COLO829 (cell line): ENCODE measurements at regions not wholly inside any gene's neighbourhood (a gene's known extent, or its start where the extent isn't known, plus 50 kb on each side); places are given as distances from the start of the nearest gene placed in this dataset.
"Not testable (repeated sequence)": the region's sequence is repeated elsewhere in the genome, so short reads cannot be mapped to it uniquely, and the experiment has no call there.

Source experiments
- DNase-seq: peaks from one replicate; pipeline ENCODE4 v3.0.0; 2012; ENCODE audit warnings: low spot score

DNA sequence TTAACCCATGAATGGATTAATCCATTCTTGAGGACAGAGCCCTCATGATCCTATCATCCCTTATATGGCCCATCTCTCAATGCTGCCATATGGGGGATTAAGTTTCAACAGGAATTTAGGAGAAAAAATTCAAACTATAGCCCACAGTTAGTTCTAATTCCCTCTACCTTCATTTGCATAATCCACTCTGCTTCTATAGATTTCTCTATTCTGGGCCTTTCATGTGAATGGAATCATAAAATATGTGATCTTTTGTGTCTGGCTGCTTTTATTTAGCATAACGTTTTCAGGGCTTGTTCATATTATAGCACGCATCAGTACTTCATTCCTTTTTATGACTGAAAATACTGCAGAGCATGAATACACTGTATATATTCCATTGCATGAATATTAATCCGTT, 55.4 kb downstream of the CTSL start:
- no peak for DNase-seq

DNA sequence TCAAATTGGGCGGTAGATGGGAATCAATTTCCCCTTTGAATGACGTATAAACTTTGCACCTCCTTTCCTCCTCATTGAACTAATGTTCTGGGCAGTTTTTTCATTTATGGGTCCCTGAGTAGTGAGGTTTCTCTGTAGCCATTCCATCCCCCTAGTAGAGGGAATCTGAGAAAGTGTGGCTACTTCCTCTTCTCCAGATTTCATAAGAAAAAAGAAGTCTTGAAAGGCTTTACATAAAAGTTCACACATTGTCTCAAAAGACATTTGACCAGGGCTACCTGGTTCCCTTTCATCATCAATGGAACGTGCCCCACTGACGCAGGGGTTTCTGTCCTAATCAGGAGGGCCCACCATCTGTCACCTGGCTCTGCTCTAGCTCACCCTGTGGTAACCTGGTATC, 57.3 kb downstream of the CTSL start:
- no peak for DNase-seq

DNA sequence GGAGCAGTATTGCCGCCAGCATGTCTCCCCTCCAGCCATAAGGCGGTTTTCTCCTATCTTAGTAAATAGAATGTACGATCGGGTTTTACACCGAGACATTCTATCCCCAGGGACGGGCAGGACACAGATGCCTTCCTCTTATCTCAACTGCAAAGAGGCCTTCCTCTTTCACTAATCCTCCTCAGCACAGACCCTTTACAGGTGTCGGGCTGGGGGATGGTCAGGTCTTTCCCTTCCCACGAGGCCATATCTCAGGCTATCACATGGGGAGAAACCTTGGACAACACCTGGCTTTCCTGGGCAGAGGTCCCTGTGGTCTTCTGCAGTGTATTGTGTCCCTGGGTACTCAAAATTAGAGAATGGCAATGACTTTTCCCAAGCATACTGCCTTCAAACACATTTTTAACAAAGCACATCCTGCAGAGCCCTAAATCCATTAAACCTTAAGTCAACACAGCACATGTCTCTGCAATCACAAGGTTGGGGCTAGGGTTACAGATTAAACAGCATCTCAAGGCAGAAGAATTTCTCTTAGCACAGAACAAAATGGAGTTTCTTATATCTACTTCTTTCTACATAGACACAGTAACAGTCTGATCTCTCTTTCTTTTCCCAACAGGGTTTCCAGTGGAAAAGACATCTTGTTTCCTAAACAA, 59.5 kb downstream of the CTSL start:
- DNase-seq: not testable (repeated sequence)

DNA sequence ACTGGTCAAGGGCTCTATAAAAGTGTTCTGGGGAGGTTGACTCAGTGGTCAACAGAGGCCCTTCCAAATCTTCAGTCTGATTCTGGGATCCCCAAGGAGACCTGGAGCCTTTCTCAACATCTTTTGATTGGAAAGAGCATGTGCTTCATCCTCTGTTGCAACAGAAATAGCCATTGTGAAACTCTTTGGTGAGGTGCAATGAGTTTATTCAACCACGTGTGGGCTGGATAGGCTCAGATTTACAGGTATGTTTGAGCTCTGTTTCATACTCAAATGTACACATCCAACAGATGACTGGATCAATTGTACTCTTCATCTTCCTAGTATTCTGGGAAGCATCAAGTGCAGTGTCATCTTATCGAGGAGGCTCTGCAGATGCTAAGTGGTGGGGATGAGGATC, 60.5 kb downstream of the CTSL start:
- no peak for DNase-seq

DNA sequence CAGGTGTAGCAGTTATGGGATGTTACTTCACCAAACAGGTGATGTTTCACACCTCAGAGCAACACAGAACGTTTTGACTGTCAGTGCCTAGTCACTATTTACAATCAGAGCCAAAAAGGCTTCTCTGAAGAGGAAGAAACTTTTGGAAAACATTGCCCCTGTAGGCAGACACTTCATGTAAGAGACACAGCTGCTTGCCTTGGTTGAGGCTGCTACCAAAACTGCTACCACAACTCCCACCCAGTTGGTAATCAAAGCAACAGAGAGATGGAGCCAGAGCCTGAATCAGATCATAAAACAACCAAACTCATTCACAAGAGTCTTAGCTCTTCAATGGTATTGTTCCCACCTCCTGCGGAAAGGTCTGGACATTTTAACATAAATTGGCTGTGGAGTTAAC, 61.0 kb downstream of the CTSL start:
- no peak for DNase-seq

DNA sequence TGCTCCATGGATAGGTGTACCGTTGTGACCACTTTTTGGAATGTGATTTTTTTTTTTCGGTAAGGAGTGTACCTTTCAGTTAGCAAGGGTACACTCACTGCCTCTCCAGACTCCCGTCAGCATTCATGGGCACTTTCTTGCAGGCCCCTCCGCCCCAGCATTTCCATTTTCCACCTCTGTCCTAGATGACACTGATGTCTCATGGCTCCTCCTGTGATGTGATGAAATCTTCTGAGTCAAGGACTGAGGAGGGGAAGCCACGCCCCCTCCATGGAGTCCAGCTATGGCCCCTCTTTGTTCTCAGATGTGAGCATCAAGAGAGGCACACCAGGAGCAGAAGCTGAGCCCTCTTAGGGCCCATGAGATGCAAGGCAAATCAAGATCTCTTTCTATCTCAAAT, 61.8 kb downstream of the CTSL start:
- DNase-seq: no peak

DNA sequence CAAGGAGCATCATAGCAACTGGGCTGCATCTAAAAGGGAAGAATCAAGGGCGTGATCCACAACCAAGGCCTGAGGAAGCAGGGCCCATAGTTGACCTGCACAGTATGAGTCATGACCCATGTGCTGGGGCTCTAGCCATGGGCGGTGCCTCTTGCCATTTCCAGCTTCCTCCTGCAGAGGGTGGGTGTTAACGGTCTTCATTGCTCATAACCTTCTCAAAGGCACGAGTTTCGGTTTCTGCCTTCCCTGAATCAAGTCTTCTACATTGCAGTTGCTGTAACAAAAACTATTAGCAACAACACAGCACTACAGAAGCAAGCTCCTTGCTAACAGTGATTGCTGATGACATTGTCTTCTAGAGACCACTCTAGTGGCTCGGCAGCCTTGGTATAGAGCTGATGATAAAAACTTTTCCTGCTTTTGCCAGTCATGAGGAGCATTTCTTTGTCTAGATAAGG, 66.9 kb downstream of the CTSL start:
- DNase-seq: peak; percentile 91

DNA sequence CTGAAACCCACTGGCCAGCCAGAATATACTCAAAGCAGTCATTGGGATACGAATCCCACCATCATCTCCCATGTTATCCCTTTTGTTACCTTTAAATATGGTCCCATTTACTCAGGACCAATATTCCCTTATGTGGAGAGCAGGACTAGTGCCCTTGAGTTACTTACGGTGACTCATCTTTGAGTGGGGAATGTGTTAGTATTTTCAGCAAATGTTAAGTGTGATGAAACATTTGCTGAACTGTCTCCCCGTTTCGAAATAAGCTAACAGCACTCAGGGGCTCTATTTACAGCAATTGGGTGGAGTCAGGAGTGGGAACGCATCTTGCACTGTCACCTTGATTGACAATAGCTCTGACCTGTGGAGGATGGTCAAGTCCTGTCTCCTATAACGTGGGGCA, 67.4 kb downstream of the CTSL start:
- DNase-seq: peak; percentile 39

DNA sequence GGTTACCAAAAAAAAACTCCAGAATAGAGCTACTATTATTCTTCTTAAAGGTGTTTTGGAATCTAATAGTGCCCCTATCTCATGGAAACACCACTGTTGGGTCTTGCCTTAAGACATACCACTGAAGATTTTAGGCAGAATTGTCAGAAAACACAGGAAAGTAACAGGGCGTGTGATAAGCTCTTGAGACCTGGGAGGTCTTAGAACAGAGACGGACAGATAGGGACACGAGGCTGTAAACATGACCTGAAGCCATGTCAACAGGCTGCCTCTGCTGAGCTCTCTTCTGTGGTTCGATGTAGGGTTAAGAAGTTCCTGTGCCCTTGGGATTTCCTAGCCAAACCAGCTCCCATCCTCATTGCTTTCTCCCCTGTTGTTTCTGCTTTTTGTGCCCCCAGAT, 69.3 kb downstream of the CTSL start:
- no peak for DNase-seq

DNA sequence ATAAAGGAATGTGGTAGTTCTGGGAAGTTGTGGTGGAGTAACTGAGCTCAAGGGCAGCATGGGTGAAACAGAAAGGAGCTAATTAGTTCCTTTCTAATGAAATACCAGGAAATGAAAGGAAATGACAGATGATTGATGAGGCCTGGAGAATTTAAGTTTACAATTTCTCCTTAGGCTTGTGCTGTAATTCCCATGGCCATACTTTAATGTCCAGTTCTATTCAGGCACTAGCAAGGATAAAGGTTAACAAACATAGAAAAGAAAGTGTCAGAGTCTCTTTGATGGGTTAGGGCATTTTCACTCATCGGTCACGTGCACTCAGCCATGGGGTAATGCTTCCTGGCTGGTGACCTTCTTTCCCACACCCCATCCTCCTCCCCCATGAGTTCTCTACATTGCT, 70.3 kb downstream of the CTSL start:
- DNase-seq: no peak

DNA sequence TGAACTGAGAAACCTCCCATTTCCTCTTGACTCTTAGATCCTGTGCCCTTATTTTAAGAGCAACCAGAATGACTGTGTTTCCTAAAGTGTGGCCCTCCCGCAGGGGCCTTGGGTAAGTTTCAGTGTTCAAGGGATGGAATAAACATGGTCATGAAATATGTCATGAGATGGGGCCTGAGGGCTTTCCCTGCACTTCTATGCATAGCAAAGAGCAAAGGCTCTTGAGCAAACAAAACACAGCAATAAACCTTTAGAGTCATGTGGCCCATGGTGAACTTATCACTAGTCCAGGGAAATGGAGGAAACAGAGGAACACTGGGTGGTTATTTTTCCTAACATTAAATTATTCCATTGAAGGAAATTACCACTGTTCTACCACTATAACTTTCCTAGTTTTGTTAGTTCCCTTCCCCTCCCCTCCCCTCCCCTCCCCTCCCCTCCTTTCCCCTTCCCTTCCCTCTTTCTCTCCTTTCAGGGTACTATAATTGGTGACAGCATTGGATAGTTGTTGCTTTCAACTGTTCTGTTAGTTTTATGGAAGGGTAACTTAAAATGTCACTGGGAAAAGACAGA, 72.4 kb downstream of the CTSL start:
- no peak for DNase-seq

DNA sequence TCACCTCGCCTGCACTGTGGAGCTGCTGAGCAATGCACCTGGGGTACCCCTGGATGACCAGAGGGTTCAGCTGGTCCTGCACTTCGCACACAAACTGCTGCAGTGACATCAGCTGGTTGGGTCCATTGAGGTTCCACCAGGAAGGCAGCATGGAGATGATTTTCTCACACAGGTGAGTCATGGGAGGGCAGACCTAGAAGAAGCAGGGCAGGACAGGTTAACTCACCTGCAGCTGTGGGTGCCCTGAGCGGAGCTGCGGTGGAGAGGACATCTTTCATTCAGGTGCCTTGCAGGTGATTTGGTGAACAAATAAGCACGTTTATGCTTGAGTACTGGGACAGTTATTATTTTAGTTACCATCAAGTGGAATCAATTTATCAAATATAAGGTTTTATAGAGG, 73.6 kb downstream of the CTSL start:
- DNase-seq: no peak

DNA sequence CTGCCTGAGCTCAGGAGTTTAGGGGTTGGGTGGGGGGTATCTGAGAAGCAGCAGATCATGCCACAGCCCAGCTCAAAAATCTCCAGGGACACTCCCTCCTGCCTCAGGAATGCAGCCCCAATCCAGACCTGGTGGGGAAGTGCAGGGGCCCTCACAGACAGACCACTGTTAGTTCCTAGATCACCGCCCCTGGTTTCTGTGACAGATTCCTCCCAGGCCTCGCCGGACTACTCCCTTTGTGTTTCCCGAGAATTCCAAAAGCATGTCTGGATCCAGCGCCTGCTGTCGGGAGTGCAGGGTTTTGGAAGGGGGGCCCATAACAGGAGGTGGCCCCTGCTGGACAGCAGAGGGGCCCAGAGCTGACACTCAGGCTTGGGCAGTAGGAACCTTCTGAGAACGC, 74.5 kb downstream of the CTSL start:
- no peak for DNase-seq

DNA sequence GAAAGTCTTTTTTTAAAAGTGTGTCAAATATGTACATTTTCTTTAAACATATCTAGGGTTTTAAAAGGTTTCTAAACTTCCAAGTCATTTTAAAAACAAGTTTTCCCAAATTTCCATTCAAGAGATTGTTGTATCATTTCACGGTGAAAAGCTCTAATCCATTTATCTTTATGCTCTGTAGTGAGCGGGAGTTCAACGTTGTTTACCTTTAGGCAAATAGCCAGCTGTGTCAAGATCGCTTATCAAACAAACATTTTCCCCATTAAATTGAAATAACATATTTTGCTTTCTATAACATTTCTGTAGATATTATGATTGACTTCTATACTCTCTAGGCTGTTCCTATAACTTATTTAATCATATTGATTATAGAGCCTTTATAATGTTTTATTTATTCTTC, 75.1 kb downstream of the CTSL start:
- no peak for DNase-seq

DNA sequence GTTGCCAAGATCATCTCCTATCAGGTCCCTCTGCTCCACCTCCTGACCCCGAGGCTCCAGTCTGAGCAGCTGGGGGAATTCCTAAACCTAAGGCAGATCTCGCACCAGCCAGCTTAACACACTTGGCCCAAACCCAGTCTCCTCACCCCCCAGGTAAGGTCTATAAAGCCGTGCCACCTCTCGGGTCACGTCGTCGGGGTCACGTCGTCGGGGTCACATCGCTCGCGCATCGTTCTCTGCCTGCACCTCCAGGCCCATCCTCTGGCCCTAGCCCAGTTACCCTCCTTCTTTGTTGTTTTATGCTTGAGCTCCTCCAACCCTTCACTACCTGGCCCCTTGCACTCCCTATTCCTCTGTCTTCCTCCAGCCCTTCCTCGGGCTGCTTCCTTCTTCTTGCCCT, 77.2 kb downstream of the CTSL start:
- no peak for DNase-seq

DNA sequence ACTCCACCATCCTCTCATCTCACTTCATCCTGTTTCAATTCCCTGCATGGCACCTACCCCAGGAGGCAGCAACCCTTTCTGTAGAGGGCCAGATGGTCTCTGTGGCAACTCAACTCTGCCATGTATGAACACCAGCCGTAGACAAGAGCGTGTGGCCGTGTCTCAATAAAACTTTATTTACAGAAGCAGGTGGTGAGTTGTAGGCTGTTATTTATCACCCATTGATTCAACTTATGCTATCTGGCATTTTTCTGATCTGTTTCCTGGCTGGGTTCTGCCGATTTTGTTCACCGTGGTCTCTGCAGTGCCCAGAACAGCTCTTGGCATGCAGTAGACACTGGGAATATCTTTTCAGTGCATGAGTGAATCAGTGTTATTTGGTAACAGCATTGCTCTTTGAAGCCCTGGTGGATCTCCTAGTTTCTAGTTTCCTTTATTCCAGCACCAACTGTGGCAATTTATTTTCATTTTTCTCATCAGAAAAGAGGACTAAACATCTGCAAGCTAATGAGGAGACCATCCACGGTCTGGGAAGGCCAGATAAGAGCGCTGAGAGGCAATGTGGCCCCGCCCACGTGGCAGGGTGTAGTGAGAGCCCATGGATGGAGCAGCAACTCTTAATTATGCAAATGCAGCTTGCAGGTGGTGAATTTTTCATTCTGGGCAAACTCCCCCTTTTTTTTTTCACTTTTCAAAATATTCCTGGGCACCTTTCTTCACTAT, 77.9 kb downstream of the CTSL start:
- DNase-seq: no peak

DNA sequence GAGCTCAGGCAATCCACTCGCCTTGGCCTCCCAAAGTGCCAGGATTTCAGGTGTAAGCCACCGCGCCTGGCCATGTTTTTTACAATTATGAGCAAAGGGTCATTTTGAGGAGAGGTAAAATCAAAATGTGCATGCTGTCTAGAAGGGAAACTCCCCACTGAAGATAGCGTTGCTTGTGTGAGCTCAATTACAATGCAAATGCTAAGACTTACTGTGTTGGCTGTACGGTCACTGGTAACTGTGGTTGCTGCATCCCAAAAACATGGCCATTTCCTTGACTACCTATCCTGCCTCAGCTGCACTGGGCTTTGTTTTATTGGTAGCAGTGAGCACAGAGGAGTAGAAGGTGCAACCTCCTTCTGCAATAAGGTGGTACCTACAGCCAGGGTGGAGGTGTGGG, 77.4 kb upstream of the SPATA31E1 start:
- no peak for DNase-seq

DNA sequence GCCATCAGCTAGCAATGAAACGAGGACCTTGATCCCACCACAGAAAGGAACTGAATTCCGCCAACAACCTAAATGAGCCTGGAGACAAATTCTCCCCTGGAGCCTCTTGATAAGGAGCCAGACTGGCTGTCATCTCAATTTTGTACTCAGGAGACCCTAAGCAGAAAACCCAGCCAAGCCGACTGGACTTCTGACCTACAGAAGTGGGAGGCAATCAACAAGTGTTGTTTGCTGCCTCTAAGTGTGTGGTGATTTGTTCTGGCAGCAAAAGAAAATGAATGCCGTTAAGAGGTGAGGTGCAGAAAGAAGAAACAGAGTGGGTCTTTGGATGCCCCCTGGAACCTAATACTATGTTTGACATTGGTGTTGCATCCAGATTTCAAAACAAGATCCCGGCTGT, 72.7 kb upstream of the SPATA31E1 start:
- DNase-seq: no peak

DNA sequence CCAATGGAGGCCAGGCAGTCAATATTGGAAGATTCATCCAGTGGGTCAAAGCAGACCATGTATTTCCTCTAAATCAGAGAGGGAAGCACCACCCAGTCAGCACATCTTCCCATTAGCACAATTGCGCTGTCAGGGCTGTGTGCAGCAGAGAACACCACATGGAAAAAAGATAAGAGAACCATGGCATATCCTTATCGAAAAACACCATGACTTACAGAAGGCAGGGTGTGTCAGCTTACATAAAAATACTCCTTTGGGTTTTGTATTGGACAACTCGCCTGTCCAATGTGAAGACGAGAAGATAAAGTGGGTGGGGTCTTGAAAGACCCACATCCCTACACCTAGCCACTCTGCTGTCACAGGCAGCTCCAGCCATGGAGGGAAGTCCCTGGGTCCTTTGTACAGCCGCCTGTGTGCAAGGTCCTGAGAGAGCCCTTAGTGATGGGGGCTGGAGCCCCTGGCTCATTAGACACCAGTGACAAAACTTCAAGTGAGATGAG, 71.9 kb upstream of the SPATA31E1 start:
- no peak for DNase-seq

DNA sequence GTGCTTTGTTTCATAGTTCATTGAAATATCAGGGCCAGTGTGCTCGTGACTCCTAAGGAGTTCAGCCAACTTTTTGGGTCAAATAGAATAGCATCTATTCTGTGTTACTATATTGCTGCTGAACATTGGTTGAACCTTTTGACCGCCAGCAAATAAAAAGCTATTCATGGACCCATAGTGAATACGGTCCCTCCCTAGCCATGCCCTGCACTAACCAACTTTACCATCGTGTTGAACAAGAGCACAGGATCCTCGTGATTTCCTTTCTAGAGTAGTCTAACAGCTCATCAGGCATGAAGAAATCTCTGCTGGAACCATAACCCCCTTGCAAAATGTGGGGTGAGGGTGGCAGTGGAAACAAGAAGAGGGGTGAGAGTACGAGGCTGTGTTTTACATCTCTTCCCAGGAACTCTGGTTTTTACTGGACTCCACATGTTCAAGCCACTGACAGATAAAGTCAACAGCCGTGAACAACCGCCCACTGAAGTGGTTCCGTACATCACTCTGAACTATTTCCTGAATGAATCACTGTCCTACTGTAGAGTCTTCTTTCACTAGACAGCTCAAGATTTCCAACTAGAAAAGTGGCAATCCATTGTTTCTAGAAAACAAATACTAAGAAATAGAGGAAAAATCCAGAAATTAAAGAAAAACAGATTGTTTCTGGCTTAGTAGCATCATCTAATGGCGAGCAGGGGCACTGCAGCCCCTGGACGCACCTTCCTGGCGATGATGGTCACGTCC, 70.1 kb upstream of the SPATA31E1 start:
- DNase-seq: peak; percentile 79

DNA sequence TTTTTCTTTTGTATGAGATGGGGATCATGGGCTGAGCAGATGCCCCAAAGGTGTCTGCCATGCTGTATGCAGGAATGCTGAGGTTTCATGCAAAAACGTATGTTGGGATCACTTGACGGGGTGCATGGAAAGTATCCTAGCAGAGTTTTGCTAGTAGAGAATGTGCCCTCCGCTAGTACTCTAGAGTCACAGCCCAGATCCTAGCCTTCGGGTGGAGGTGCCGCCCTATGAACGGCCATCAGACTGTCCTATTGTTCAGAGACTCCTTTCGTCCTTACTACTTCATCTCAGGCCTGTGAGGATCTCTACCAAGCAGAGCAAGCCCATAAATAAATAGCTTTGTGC, 69.6 kb upstream of the SPATA31E1 start:
- no peak for DNase-seq

DNA sequence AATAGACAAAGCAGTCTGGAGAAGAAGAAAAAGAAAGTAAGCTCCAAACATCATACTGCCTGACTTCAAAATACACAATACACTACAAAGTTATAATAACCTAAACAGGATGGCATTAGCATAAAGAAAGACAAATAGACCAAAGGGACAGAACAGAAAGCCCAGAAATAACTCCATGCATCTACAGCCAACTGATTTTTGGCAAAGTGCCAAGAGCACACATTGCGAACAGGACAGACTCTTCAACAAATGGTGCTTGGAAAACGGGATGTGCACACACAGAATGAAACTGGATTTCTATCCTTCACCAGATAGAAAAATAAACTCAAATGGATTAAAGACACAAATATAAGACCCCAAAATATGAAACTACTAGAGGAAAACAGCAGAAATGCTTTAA, 66.6 kb upstream of the SPATA31E1 start:
- no peak for DNase-seq

DNA sequence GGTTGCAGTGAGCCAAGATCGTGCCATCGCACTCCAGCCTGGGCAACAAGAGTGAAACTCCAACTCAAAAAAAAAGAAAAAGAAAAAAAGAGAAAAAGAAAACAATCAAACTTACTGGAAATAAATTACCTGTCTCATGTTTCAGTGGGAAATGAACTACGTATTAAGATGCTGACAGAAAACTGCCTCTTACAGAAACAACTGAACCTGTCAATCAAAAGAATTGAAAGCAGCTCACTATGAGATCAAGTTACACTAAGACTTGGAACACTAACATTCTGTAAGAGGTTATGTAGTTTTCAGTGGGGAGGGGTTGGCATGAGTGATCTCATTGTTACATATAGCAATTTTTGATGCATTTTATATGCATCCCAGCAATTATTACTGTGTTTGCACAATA, 64.4 kb upstream of the SPATA31E1 start:
- peak; percentile 42 for DNase-seq
